ENCODE measurements at regions not wholly inside any gene's neighbourhood (a gene's known extent, or its start where the extent isn't known, plus 50 kb on each side); places are given as distances from the start of the nearest gene placed in this dataset.

GRCh38 chr12:89033062-89033461 is 319.2 kb downstream of the DUSP6 start:
- Histone ChIP-seq H3K4me3 (ENCODE audit: low read depth, low read length) (no peak overlapping the region), H3K36me3 (no peaks in the 10 kb centered on the region), H3K9me3 (no peaks in the 10 kb centered on the region), H3K4me1 (no peaks in the 10 kb centered on the region), H3K27me3 (no peaks in the 10 kb centered on the region)
- DNase-seq, result no peak
- no peak for TF ChIP-seq CTCF (IDR thresholded peaks at IDR 0.05; ENCODE audit: low read depth, low read length)

GRCh38 chr12:89029961-89030360 is 322.3 kb downstream of the DUSP6 start:
- Histone ChIP-seq H3K4me1 (no peaks in the 10 kb centered on the region), H3K9me3 (no peaks in the 10 kb centered on the region)
- DNase-seq, result no peak

GRCh38 chr12:89024580-89024979 is 327.7 kb downstream of the DUSP6 start:
- no peaks in the 10 kb centered on the region; the same call in none of the 2 replicates for H3K4me1 ChIP-seq
- H3K4me3 ChIP-seq (ENCODE audit: low read depth, low read length), result no peak overlapping the region
- no peaks in the 10 kb centered on the region for H3K9me3 ChIP-seq
- no peak for DNase-seq
- TF ChIP-seq CTCF (IDR thresholded peaks at IDR 0.05; ENCODE audit: low read depth, low read length), result no peak
- peaks cover 1% of the 10 kb centered on the region for H3K27me3 ChIP-seq
- no peaks in the 10 kb centered on the region for H3K36me3 ChIP-seq

More at GRCh38 chr12:89029961-89030360, 322.3 kb downstream of the DUSP6 start:
- Histone ChIP-seq H3K4me3 (ENCODE audit: low read depth, low read length) (no peak overlapping the region), H3K36me3 (no peaks in the 10 kb centered on the region), H3K27me3 (no peaks in the 10 kb centered on the region)
- no peak for TF ChIP-seq CTCF (IDR thresholded peaks at IDR 0.05; ENCODE audit: low read depth, low read length)

- no peak for DNase-seq
- TF ChIP-seq CTCF (IDR thresholded peaks at IDR 0.05; ENCODE audit: low read depth, low read length), result no peak
- Histone ChIP-seq H3K36me3 (no peaks in the 10 kb centered on the region), H3K27me3 (peaks cover 8% of the 10 kb centered on the region), H3K9me3 (no peaks in the 10 kb centered on the region), H3K4me1 (peaks cover 3% of the 10 kb centered on the region), H3K4me3 (ENCODE audit: low read depth, low read length) (no peak overlapping the region)
These were observed 328.4 kb downstream of the DUSP6 start for GRCh38 chr12:89023936-89024335.

GRCh38 chr12:89020689-89021088 is 331.6 kb downstream of the DUSP6 start:
- no peaks in the 10 kb centered on the region for H3K36me3 ChIP-seq
- TF ChIP-seq CTCF (IDR thresholded peaks at IDR 0.05; ENCODE audit: low read depth, low read length), result no peak
- H3K4me3 ChIP-seq (ENCODE audit: low read depth, low read length), result no peak overlapping the region
- no peaks in the 10 kb centered on the region for H3K9me3 ChIP-seq
- H3K4me1 ChIP-seq, result peaks cover 3% of the 10 kb centered on the region
- DNase-seq, result no peak
- peaks cover 21% of the 10 kb centered on the region for H3K27me3 ChIP-seq

- H3K9me3 ChIP-seq, result no peaks in the 10 kb centered on the region
- H3K36me3 ChIP-seq, result no peaks in the 10 kb centered on the region
- peaks cover 3% of the 10 kb centered on the region for H3K4me1 ChIP-seq
These were observed 332.2 kb downstream of the DUSP6 start for GRCh38 chr12:89020121-89020480.

More at GRCh38 chr12:89020121-89020480, 332.2 kb downstream of the DUSP6 start:
- peaks cover 24% of the 10 kb centered on the region for H3K27me3 ChIP-seq
- no peak overlapping the region for H3K4me3 ChIP-seq (ENCODE audit: low read depth, low read length)
- TF ChIP-seq CTCF (IDR thresholded peaks at IDR 0.05; ENCODE audit: low read depth, low read length), result no peak
- no peak for DNase-seq
